ENCODE measurements at regions not wholly inside any gene's neighbourhood (a gene's known extent, or its start where the extent isn't known, plus 50 kb on each side); places are given as distances from the start of the nearest gene placed in this dataset.

GRCh38 chr17:79393358-79394052, 217.3 kb downstream of the RBFOX3 start:
- DNase-seq: peak; percentile 71

GRCh38 chr17:79392598-79392997, 218.3 kb downstream of the RBFOX3 start:
- DNase-seq: no peak

- peak; percentile 62 for DNase-seq
Observed at GRCh38 chr17:79391376-79392233, 219.2 kb downstream of the RBFOX3 start.

- no peak for DNase-seq
Observed at GRCh38 chr17:79389896-79390295, 221.0 kb downstream of the RBFOX3 start.

- DNase-seq: no peak
Observed at GRCh38 chr17:79388556-79389295, 222.1 kb downstream of the RBFOX3 start.

- DNase-seq: no peak
Observed at GRCh38 chr17:79387783-79388182, 223.1 kb downstream of the RBFOX3 start.

- no peak for DNase-seq
Observed at GRCh38 chr17:79385962-79386563, 224.8 kb downstream of the RBFOX3 start.

GRCh38 chr17:79382313-79382712, 228.5 kb downstream of the RBFOX3 start:
- no peak for DNase-seq

GRCh38 chr17:79379700-79380445, 231.0 kb downstream of the RBFOX3 start:
- no peak for DNase-seq

- no peak for DNase-seq
Observed at GRCh38 chr17:79377230-79377786, 233.5 kb downstream of the RBFOX3 start.

- no peak for DNase-seq
Observed at GRCh38 chr17:79374807-79375206, 236.0 kb downstream of the RBFOX3 start.

GRCh38 chr17:79374087-79374689, 236.7 kb downstream of the RBFOX3 start:
- DNase-seq: no peak

GRCh38 chr17:79372470-79373238, 238.2 kb downstream of the RBFOX3 start:
- no peak for DNase-seq

GRCh38 chr17:79371984-79372383, 238.9 kb downstream of the RBFOX3 start:
- no peak for DNase-seq

- DNase-seq: no peak
Observed at GRCh38 chr17:79370594-79370993, 240.3 kb downstream of the RBFOX3 start.

GRCh38 chr17:79370126-79370525, 240.7 kb downstream of the RBFOX3 start:
- no peak for DNase-seq

- no peak for DNase-seq
Observed at GRCh38 chr17:79369532-79369931, 241.3 kb downstream of the RBFOX3 start.

GRCh38 chr17:79369001-79369400, 241.8 kb downstream of the RBFOX3 start:
- DNase-seq: no peak

- no peak for DNase-seq
Observed at GRCh38 chr17:79368521-79368920, 242.3 kb downstream of the RBFOX3 start.

GRCh38 chr17:79366988-79367571, 243.8 kb downstream of the RBFOX3 start:
- no peak for DNase-seq
